ENCODE measurements at regions not wholly inside any gene's neighbourhood (a gene's known extent, or its start where the extent isn't known, plus 50 kb on each side); places are given as distances from the start of the nearest gene placed in this dataset.

- TF ChIP-seq, protein P1, sequence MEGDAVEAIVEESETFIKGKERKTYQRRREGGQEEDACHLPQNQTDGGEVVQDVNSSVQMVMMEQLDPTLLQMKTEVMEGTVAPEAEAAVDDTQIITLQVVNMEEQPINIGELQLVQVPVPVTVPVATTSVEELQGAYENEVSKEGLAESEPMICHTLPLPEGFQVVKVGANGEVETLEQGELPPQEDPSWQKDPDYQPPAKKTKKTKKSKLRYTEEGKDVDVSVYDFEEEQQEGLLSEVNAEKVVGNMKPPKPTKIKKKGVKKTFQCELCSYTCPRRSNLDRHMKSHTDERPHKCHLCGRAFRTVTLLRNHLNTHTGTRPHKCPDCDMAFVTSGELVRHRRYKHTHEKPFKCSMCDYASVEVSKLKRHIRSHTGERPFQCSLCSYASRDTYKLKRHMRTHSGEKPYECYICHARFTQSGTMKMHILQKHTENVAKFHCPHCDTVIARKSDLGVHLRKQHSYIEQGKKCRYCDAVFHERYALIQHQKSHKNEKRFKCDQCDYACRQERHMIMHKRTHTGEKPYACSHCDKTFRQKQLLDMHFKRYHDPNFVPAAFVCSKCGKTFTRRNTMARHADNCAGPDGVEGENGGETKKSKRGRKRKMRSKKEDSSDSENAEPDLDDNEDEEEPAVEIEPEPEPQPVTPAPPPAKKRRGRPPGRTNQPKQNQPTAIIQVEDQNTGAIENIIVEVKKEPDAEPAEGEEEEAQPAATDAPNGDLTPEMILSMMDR (IDR thresholded peaks at IDR 0.05; ENCODE audit: low read depth, low read length, missing input control): no peak
- TF ChIP-seq RAD21 (IDR thresholded peaks at IDR 0.05) (no peak), YY1 (IDR thresholded peaks at IDR 0.05) (no peak), MAX (IDR thresholded peaks at IDR 0.05) (no peak), JUND (IDR thresholded peaks at IDR 0.05) (no peak), ATF3 (IDR thresholded peaks at IDR 0.05) (no peak), SP1 (IDR thresholded peaks at IDR 0.05) (no peak), RXRA (IDR thresholded peaks at IDR 0.05) (no peak)
- TF ChIP-seq, protein P2, sequence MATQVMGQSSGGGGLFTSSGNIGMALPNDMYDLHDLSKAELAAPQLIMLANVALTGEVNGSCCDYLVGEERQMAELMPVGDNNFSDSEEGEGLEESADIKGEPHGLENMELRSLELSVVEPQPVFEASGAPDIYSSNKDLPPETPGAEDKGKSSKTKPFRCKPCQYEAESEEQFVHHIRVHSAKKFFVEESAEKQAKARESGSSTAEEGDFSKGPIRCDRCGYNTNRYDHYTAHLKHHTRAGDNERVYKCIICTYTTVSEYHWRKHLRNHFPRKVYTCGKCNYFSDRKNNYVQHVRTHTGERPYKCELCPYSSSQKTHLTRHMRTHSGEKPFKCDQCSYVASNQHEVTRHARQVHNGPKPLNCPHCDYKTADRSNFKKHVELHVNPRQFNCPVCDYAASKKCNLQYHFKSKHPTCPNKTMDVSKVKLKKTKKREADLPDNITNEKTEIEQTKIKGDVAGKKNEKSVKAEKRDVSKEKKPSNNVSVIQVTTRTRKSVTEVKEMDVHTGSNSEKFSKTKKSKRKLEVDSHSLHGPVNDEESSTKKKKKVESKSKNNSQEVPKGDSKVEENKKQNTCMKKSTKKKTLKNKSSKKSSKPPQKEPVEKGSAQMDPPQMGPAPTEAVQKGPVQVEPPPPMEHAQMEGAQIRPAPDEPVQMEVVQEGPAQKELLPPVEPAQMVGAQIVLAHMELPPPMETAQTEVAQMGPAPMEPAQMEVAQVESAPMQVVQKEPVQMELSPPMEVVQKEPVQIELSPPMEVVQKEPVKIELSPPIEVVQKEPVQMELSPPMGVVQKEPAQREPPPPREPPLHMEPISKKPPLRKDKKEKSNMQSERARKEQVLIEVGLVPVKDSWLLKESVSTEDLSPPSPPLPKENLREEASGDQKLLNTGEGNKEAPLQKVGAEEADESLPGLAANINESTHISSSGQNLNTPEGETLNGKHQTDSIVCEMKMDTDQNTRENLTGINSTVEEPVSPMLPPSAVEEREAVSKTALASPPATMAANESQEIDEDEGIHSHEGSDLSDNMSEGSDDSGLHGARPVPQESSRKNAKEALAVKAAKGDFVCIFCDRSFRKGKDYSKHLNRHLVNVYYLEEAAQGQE (IDR thresholded peaks at IDR 0.05): no peak
Observed at GRCh38 chr20:22675341-22675740, 91.0 kb upstream of the FOXA2 start.
